ENCODE measurements at regions not wholly inside any gene's neighbourhood (a gene's known extent, or its start where the extent isn't known, plus 50 kb on each side); places are given as distances from the start of the nearest gene placed in this dataset.

GRCh38 chr9:87327575-87328125, 170.0 kb upstream of the DAPK1 start:
- Histone ChIP-seq H3K4me3 (ENCODE audit: low read length) (no peak overlapping the region), H3K4me1 (ENCODE audit: control insufficient read depth, low read depth, low read length) (no peaks in the 10 kb centered on the region), H3K9me3 (ENCODE audit: control insufficient read depth, low read depth, low read length) (peaks cover 7% of the 10 kb centered on the region), H3K27ac (ENCODE audit: low read length) (no peak overlapping the region), H3K9ac (ENCODE audit: low read length) (no peak overlapping the region), H3K36me3 (ENCODE audit: control insufficient read depth, low read depth, low read length) (no peaks in the 10 kb centered on the region), H3K27me3 (ENCODE audit: control insufficient read depth, insufficient read depth, low read length) (no peaks in the 10 kb centered on the region)

GRCh38 chr9:87333802-87334201, 163.9 kb upstream of the DAPK1 start:
- Histone ChIP-seq H3K9ac (ENCODE audit: low read length) (no peak overlapping the region), H3K27ac (ENCODE audit: low read length) (no peak overlapping the region), H3K4me1 (ENCODE audit: control insufficient read depth, low read depth, low read length) (peaks cover 17% of the 10 kb centered on the region), H3K9me3 (ENCODE audit: control insufficient read depth, low read depth, low read length) (peaks cover 7% of the 10 kb centered on the region), H3K4me3 (ENCODE audit: low read length) (no peak overlapping the region), H3K36me3 (ENCODE audit: control insufficient read depth, low read depth, low read length) (no peaks in the 10 kb centered on the region), H3K27me3 (ENCODE audit: control insufficient read depth, insufficient read depth, low read length) (peaks cover 7% of the 10 kb centered on the region)

GRCh38 chr9:87334366-87334765, 163.3 kb upstream of the DAPK1 start:
- no peak overlapping the region for H3K9ac ChIP-seq (ENCODE audit: low read length)
- H3K9me3 ChIP-seq (ENCODE audit: control insufficient read depth, low read depth, low read length), result peaks cover 7% of the 10 kb centered on the region
- H3K4me3 ChIP-seq (ENCODE audit: low read length), result no peak overlapping the region
- no peak overlapping the region for H3K27ac ChIP-seq (ENCODE audit: low read length)
- no peaks in the 10 kb centered on the region for H3K36me3 ChIP-seq (ENCODE audit: control insufficient read depth, low read depth, low read length)
- peaks cover 7% of the 10 kb centered on the region for H3K27me3 ChIP-seq (ENCODE audit: control insufficient read depth, insufficient read depth, low read length)
- H3K4me1 ChIP-seq (ENCODE audit: control insufficient read depth, low read depth, low read length), result peaks cover 19% of the 10 kb centered on the region

- Histone ChIP-seq H3K27me3 (ENCODE audit: control insufficient read depth, insufficient read depth, low read length) (peaks cover 7% of the 10 kb centered on the region), H3K36me3 (ENCODE audit: control insufficient read depth, low read depth, low read length) (no peaks in the 10 kb centered on the region), H3K9me3 (ENCODE audit: control insufficient read depth, low read depth, low read length) (peaks cover 3% of the 10 kb centered on the region), H3K27ac (ENCODE audit: low read length) (no peak overlapping the region), H3K9ac (ENCODE audit: low read length) (no peak overlapping the region), H3K4me1 (ENCODE audit: control insufficient read depth, low read depth, low read length) (peaks cover 19% of the 10 kb centered on the region), H3K4me3 (ENCODE audit: low read length) (no peak overlapping the region)
Measured at GRCh38 chr9:87336407-87336806, 161.3 kb upstream of the DAPK1 start.

- Histone ChIP-seq H3K36me3 (ENCODE audit: control insufficient read depth, low read depth, low read length) (no peaks in the 10 kb centered on the region), H3K4me3 (ENCODE audit: low read length) (peak overlapping the region; percentile 84), H3K27me3 (ENCODE audit: control insufficient read depth, insufficient read depth, low read length) (peaks cover 7% of the 10 kb centered on the region), H3K9ac (ENCODE audit: low read length) (peak overlapping the region; percentile 41), H3K9me3 (ENCODE audit: control insufficient read depth, low read depth, low read length) (no peaks in the 10 kb centered on the region), H3K27ac (ENCODE audit: low read length) (no peak overlapping the region), H3K4me1 (ENCODE audit: control insufficient read depth, low read depth, low read length) (peaks cover 19% of the 10 kb centered on the region)
Measured at GRCh38 chr9:87336914-87337333, 160.7 kb upstream of the DAPK1 start.

GRCh38 chr9:87337335-87338087, 160.2 kb upstream of the DAPK1 start:
- Histone ChIP-seq H3K4me3 (ENCODE audit: low read length) (peak overlapping the region; percentile 84), H3K9ac (ENCODE audit: low read length) (peak overlapping the region; percentile 41), H3K4me1 (ENCODE audit: control insufficient read depth, low read depth, low read length) (peaks cover 19% of the 10 kb centered on the region), H3K36me3 (ENCODE audit: control insufficient read depth, low read depth, low read length) (no peaks in the 10 kb centered on the region), H3K9me3 (ENCODE audit: control insufficient read depth, low read depth, low read length) (no peaks in the 10 kb centered on the region), H3K27ac (ENCODE audit: low read length) (no peak overlapping the region), H3K27me3 (ENCODE audit: control insufficient read depth, insufficient read depth, low read length) (peaks cover 7% of the 10 kb centered on the region)

GRCh38 chr9:87338088-87338989, 159.3 kb upstream of the DAPK1 start:
- no peaks in the 10 kb centered on the region for H3K36me3 ChIP-seq (ENCODE audit: control insufficient read depth, low read depth, low read length)
- peak overlapping the region; percentile 84 for H3K4me3 ChIP-seq (ENCODE audit: low read length)
- H3K27ac ChIP-seq (ENCODE audit: low read length), result no peak overlapping the region
- H3K4me1 ChIP-seq (ENCODE audit: control insufficient read depth, low read depth, low read length), result peaks cover 19% of the 10 kb centered on the region
- H3K9ac ChIP-seq (ENCODE audit: low read length), result peak overlapping the region; percentile 3
- peaks cover 7% of the 10 kb centered on the region for H3K27me3 ChIP-seq (ENCODE audit: control insufficient read depth, insufficient read depth, low read length)
- no peaks in the 10 kb centered on the region for H3K9me3 ChIP-seq (ENCODE audit: control insufficient read depth, low read depth, low read length)

GRCh38 chr9:87340391-87340790, 157.3 kb upstream of the DAPK1 start:
- H3K27me3 ChIP-seq (ENCODE audit: control insufficient read depth, insufficient read depth, low read length), result peaks cover 7% of the 10 kb centered on the region
- no peaks in the 10 kb centered on the region for H3K36me3 ChIP-seq (ENCODE audit: control insufficient read depth, low read depth, low read length)
- no peak overlapping the region for H3K4me3 ChIP-seq (ENCODE audit: low read length)
- H3K9ac ChIP-seq (ENCODE audit: low read length), result no peak overlapping the region
- H3K9me3 ChIP-seq (ENCODE audit: control insufficient read depth, low read depth, low read length), result no peaks in the 10 kb centered on the region
- no peak overlapping the region for H3K27ac ChIP-seq (ENCODE audit: low read length)
- peaks cover 19% of the 10 kb centered on the region for H3K4me1 ChIP-seq (ENCODE audit: control insufficient read depth, low read depth, low read length)

GRCh38 chr9:87342743-87343142, 154.9 kb upstream of the DAPK1 start:
- Histone ChIP-seq H3K4me1 (ENCODE audit: control insufficient read depth, low read depth, low read length) (peaks cover 11% of the 10 kb centered on the region), H3K27ac (ENCODE audit: low read length) (no peak overlapping the region), H3K4me3 (ENCODE audit: low read length) (no peak overlapping the region), H3K36me3 (ENCODE audit: control insufficient read depth, low read depth, low read length) (no peaks in the 10 kb centered on the region), H3K9ac (ENCODE audit: low read length) (no peak overlapping the region), H3K27me3 (ENCODE audit: control insufficient read depth, insufficient read depth, low read length) (no peaks in the 10 kb centered on the region), H3K9me3 (ENCODE audit: control insufficient read depth, low read depth, low read length) (no peaks in the 10 kb centered on the region)

- H3K9ac ChIP-seq (ENCODE audit: low read length), result no peak overlapping the region
- H3K4me3 ChIP-seq (ENCODE audit: low read length), result no peak overlapping the region
- no peaks in the 10 kb centered on the region for H3K27me3 ChIP-seq (ENCODE audit: control insufficient read depth, insufficient read depth, low read length)
- no peak overlapping the region for H3K27ac ChIP-seq (ENCODE audit: low read length)
- H3K36me3 ChIP-seq (ENCODE audit: control insufficient read depth, low read depth, low read length), result no peaks in the 10 kb centered on the region
- H3K4me1 ChIP-seq (ENCODE audit: control insufficient read depth, low read depth, low read length), result peaks cover under 1% of the 10 kb centered on the region
- no peaks in the 10 kb centered on the region for H3K9me3 ChIP-seq (ENCODE audit: control insufficient read depth, low read depth, low read length)
Measured at GRCh38 chr9:87343816-87344430, 153.7 kb upstream of the DAPK1 start.

- Histone ChIP-seq H3K27me3 (ENCODE audit: control insufficient read depth, insufficient read depth, low read length) (no peaks in the 10 kb centered on the region), H3K36me3 (ENCODE audit: control insufficient read depth, low read depth, low read length) (no peaks in the 10 kb centered on the region), H3K9me3 (ENCODE audit: control insufficient read depth, low read depth, low read length) (no peaks in the 10 kb centered on the region), H3K4me1 (ENCODE audit: control insufficient read depth, low read depth, low read length) (no peaks in the 10 kb centered on the region), H3K27ac (ENCODE audit: low read length) (no peak overlapping the region), H3K9ac (ENCODE audit: low read length) (no peak overlapping the region), H3K4me3 (ENCODE audit: low read length) (no peak overlapping the region)
Measured at GRCh38 chr9:87346061-87346665, 151.5 kb upstream of the DAPK1 start.
